H1 (cell line): ENCODE measurements at regions not wholly inside any gene's neighbourhood (a gene's known extent, or its start where the extent isn't known, plus 50 kb on each side); places are given as distances from the start of the nearest gene placed in this dataset.

ENCODE experiments used
- CTCF ChIA-PET: fragments of 300-600 bp; sonication (Branson Sonifier 250); formaldehyde crosslinking; loops from one replicate; lab custom pipeline; 2021; ENCODE audit not compliant: partially characterized antibody; lab: Charles Lee
- POLR2A ChIA-PET: fragments of 300-600 bp; sonication (Branson Sonifier 250); formaldehyde crosslinking; loops from one replicate; lab custom pipeline; 2021; ENCODE audit warnings: inconsistent platforms; ENCODE audit not compliant: partially characterized antibody; lab: Charles Lee
- DNase-seq, 2 experiments: peaks; one replicate each; pipeline versions ENCODE4 v3.0.0 to v3.0.0-alpha.2; 2010 to 2022; ENCODE audit warnings: low spot score in 2 of 2, low read depth in 1 of 2, mixed read lengths in 1 of 2
- FAIRE-seq: peaks from 2 replicates; lab custom pipeline; 2011; peaks lifted over from hg19 to GRCh38; lab: Jason Lieb, UNC
- H2AFZ ChIP-seq: 2 replicates; pipeline ENCODE4 v1.8.1; 2012; ENCODE audit warnings: low read length, inconsistent platforms
- H2AK5ac ChIP-seq: 2 replicates; pipeline ENCODE4 v1.6.1; 2013; ENCODE audit warnings: low read depth, low read length
- H2BK120ac ChIP-seq: replicated peaks from 2 replicates; pipeline ENCODE3; 2013; ENCODE audit warnings: low read depth, low read length, inconsistent platforms
- H2BK12ac ChIP-seq: 2 replicates; pipeline ENCODE4 v1.6.1; 2013; ENCODE audit warnings: low read depth, low read length
- H2BK15ac ChIP-seq: 2 replicates; pipeline ENCODE4 v1.6.1; 2013; ENCODE audit warnings: low read length
- H2BK20ac ChIP-seq: 2 replicates; pipeline ENCODE4 v1.6.1; 2013; ENCODE audit warnings: low read length
- H2BK5ac ChIP-seq: 2 replicates; pipeline ENCODE4 v1.6.1; 2013; ENCODE audit warnings: low read depth, low read length
- H3K14ac ChIP-seq: 2 replicates; pipeline ENCODE4 v1.6.1; 2013; ENCODE audit warnings: inconsistent platforms; ENCODE audit not compliant: insufficient read length
- H3K18ac ChIP-seq: 2 replicates; pipeline ENCODE4 v1.6.1; 2013; ENCODE audit warnings: low read length; ENCODE audit errors: extremely low read depth
- H3K23ac ChIP-seq: 2 replicates; pipeline ENCODE4 v1.6.1; 2013; ENCODE audit warnings: inconsistent platforms; ENCODE audit not compliant: insufficient read length
- H3K23me2 ChIP-seq: 2 replicates; pipeline ENCODE4 v1.6.1; 2013; ENCODE audit warnings: low read depth, low read length
- H3K27ac ChIP-seq: 2 replicates; pipeline ENCODE4 v1.6.1; 2011; ENCODE audit warnings: low read depth, low read length, inconsistent platforms
- H3K27me3 ChIP-seq, 4 experiments: replicated peaks in 1 of 4; 1 replicate in 1 of 4; 2 replicates in 3 of 4; pipeline versions ENCODE4 v1.6.1 to v1.8.1; 2011 to 2013; ENCODE audit warnings: low read length in 3 of 4, mild to moderate bottlenecking in 3 of 4, inconsistent platforms in 2 of 4, mixed read lengths in 2 of 4, moderate library complexity in 1 of 4; ENCODE audit not compliant: control insufficient read depth in 3 of 4, insufficient read depth in 3 of 4; ENCODE audit errors: extremely low read depth in 1 of 4
- H3K36me3 ChIP-seq, 4 experiments: 2 replicates each; pipeline versions ENCODE4 v1.6.1 to v1.8.1; 2011 to 2013; ENCODE audit warnings: mild to moderate bottlenecking in 4 of 4, low read length in 3 of 4, moderate library complexity in 2 of 4, control low read depth in 1 of 4, inconsistent platforms in 1 of 4; ENCODE audit not compliant: insufficient read depth in 4 of 4, control insufficient read depth in 2 of 4
- H3K4ac ChIP-seq: replicated peaks from 2 replicates; pipeline ENCODE3; 2013; ENCODE audit warnings: low read length, low read depth, mixed read lengths, inconsistent platforms; ENCODE audit not compliant: insufficient read length
- H3K4me1 ChIP-seq, 4 experiments: replicated peaks in 1 of 4; 1 replicate in 1 of 4; 2 replicates in 3 of 4; pipeline versions ENCODE4 v1.6.1 to v1.8.1; 2011 to 2013; ENCODE audit warnings: low read length in 3 of 4, inconsistent platforms in 2 of 4, mixed read lengths in 1 of 4; ENCODE audit not compliant: insufficient read depth in 4 of 4, control insufficient read depth in 3 of 4
- H3K4me2 ChIP-seq, 2 experiments: 2 replicates each; pipeline versions ENCODE4 v1.6.1 to v1.8.1; 2011 to 2013; ENCODE audit warnings: low read depth in 2 of 2, low read length in 2 of 2, control low read depth in 1 of 2, inconsistent platforms in 1 of 2, mild to moderate bottlenecking in 1 of 2; ENCODE audit not compliant: insufficient read depth in 1 of 2
- H3K4me3 ChIP-seq, 4 experiments: fragments of 200-600, 300-600 bp in 1 of 4; sonication (generic), shearing (Covaris generic), sonication (Bioruptor Twin) in 1 of 4; 2 replicates each; pipeline versions ENCODE4 v1.5.1 to v1.8.1; 2011 to 2016; ENCODE audit warnings: low read length in 4 of 4, low read depth in 3 of 4, control low read depth in 2 of 4, inconsistent platforms in 2 of 4, mild to moderate bottlenecking in 2 of 4, mixed read lengths in 1 of 4, moderate library complexity in 1 of 4; ENCODE audit not compliant: insufficient read depth in 2 of 4; ENCODE audit errors: extremely low read depth in 1 of 4
- H3K56ac ChIP-seq: replicated peaks from 2 replicates; pipeline ENCODE3; 2013; ENCODE audit warnings: low read depth, mild to moderate bottlenecking, mixed read lengths, low read length, inconsistent platforms; ENCODE audit not compliant: insufficient read length
- H3K79me1 ChIP-seq: 2 replicates; pipeline ENCODE4 v1.6.1; 2013; ENCODE audit warnings: low read depth, low read length, control low read depth
- H3K79me2 ChIP-seq, 2 experiments: 2 replicates each; pipeline versions ENCODE4 v1.6.1 to v1.8.1; 2012 to 2013; ENCODE audit warnings: low read length in 2 of 2, mild to moderate bottlenecking in 2 of 2, inconsistent platforms in 1 of 2; ENCODE audit not compliant: insufficient read depth in 2 of 2, control insufficient read depth in 1 of 2
- H3K9ac ChIP-seq, 4 experiments: replicated peaks in 1 of 4; 1 replicate in 1 of 4; 2 replicates in 3 of 4; pipeline versions ENCODE4 v1.6.1 to v1.8.1; 2011 to 2013; ENCODE audit warnings: low read depth in 3 of 4, low read length in 3 of 4, control low read depth in 2 of 4, mild to moderate bottlenecking in 2 of 4, moderate library complexity in 2 of 4, inconsistent platforms in 1 of 4; ENCODE audit errors: extremely low read depth in 1 of 4
- H3K9me3 ChIP-seq, 2 experiments: 2 replicates each; pipeline versions ENCODE4 v1.6.1 to v1.8.1; 2012 to 2013; ENCODE audit warnings: mild to moderate bottlenecking in 2 of 2, moderate library complexity in 2 of 2, control low read depth in 1 of 2, inconsistent platforms in 1 of 2, low read depth in 1 of 2, low read length in 1 of 2, mixed read lengths in 1 of 2; ENCODE audit not compliant: insufficient read depth in 2 of 2
- H4K20me1 ChIP-seq, 2 experiments: replicated peaks in 1 of 2; 2 replicates each; pipeline versions ENCODE3 to v1.8.1; 2011 to 2013; ENCODE audit warnings: inconsistent platforms in 2 of 2, low read length in 2 of 2, mild to moderate bottlenecking in 1 of 2; ENCODE audit not compliant: insufficient read depth in 2 of 2, control insufficient read depth in 1 of 2
- H4K5ac ChIP-seq: 2 replicates; pipeline ENCODE4 v1.6.1; 2013; ENCODE audit warnings: low read length, low read depth, mixed read lengths, inconsistent platforms; ENCODE audit not compliant: insufficient read length
- H4K8ac ChIP-seq: 2 replicates; pipeline ENCODE4 v1.8.0; 2013; ENCODE audit warnings: mild to moderate bottlenecking, moderate library complexity, low read length, inconsistent platforms; ENCODE audit not compliant: insufficient read depth; ENCODE audit errors: extremely low read depth
- H4K91ac ChIP-seq: replicated peaks from 2 replicates; pipeline ENCODE3; 2013; ENCODE audit warnings: low read length, mixed read lengths, inconsistent platforms; ENCODE audit not compliant: insufficient read length
- SUZ12 ChIP-seq: fragments of 200-600 bp; sonication (generic); IDR thresholded peaks from 2 replicates; pipeline ENCODE4 v1.6.1; 2012; ENCODE audit warnings: mild to moderate bottlenecking, inconsistent platforms, low read length, moderate library complexity, mixed read lengths
- WGBS, 2 experiments: shearing (Covaris generic) in 1 of 2; methylation state at CpG; one replicate each; pipeline versions ENCODE4 v1.1.6 to v1.1.7; 2013 to 2015; ENCODE audit warnings: low lambda C conversion rate in 2 of 2, mixed read lengths in 2 of 2, inconsistent platforms in 1 of 2, low coverage in 1 of 2, missing lambda C conversion rate in 1 of 2; ENCODE audit not compliant: insufficient replicate concordance in 2 of 2, insufficient coverage in 1 of 2, insufficient read length in 1 of 2; ENCODE audit errors: extremely low coverage in 1 of 2, missing lambda C conversion rate in 1 of 2; 5-methylcytosine and 5-hydroxymethylcytosine counted together

- Histone ChIP-seq H3K56ac (no peak overlapping the region), H4K5ac (no peak overlapping the region), H3K4me2 (no peak overlapping the region), H2BK120ac (no peak overlapping the region), H2BK20ac (no peak overlapping the region), H4K8ac (no peak overlapping the region), H3K9me3 (no peaks in the 10 kb centered on the region; a peak in 1 of 4 replicates), H3K23me2 (no peaks in the 10 kb centered on the region), H2AK5ac (no peak overlapping the region), H3K79me1 (no peaks in the 10 kb centered on the region), H3K4me1 (no peaks in the 10 kb centered on the region; a peak in 1 of 7 replicates), H2BK12ac (no peak overlapping the region), H3K27ac (no peak overlapping the region), H2AFZ (no peak overlapping the region), H2BK5ac (no peak overlapping the region), H3K79me2 (no peaks in the 10 kb centered on the region), H3K4me3 (no peak overlapping the region), H3K4ac (no peak overlapping the region), H3K14ac (no peak overlapping the region), H3K27me3 (no peaks in the 10 kb centered on the region), H4K20me1 (no peaks in the 10 kb centered on the region), H3K9ac (no peak overlapping the region), H2BK15ac (no peak overlapping the region), H3K23ac (no peak overlapping the region), H3K18ac (no peak overlapping the region), H3K36me3 (no peaks in the 10 kb centered on the region), H4K91ac (no peak overlapping the region)
- POLR2A ChIA-PET: no interaction called here
- no peak for FAIRE-seq
- no peak for DNase-seq
- TF ChIP-seq SUZ12: no peak
- 77% methylated on average over 1 of the region's 1 CpG; no CpG with 5 or more reads in 1 of the 2 experiments for WGBS, 2 experiments
- CTCF ChIA-PET: interaction anchor here (1.0 to 2.8 kb wide), 5 partner anchors 14 to 666 kb away, joined by 3 to 12 read pairs (median 3); no protein-coding TSS in a partner anchor
These were observed 170.4 kb upstream of the TANK start for GRCh38 chr2:160989778-160990177.
